HCT116 (cell line): ENCODE measurements at regions not wholly inside any gene's neighbourhood (a gene's known extent, or its start where the extent isn't known, plus 50 kb on each side); places are given as distances from the start of the nearest gene placed in this dataset.

ENCODE experiments used
- ATAC-seq: fragments of 200-7000 bp; cut with Tn5 transposase; 2 replicates; pipeline ENCODE4 v1.9.1; 2020; ENCODE audit warnings: mild to moderate bottlenecking, moderate library complexity
- BruUV-seq: library from RNA; stranded (reverse); fragments of 400-500 nt; replicated peaks from 2 replicates; lab custom pipeline; 2021; lab: Mats Ljungman, UMichigan
- CTCF ChIA-PET: fragments of 300-600 bp; sonication (Branson Sonifier 250); formaldehyde crosslinking; loops from one replicate; lab custom pipeline; 2021; ENCODE audit warnings: antibody characterized with exemption; lab: Charles Lee
- POLR2A ChIA-PET: fragments of 300-600, 350-600 bp; sonication (Branson Sonifier 250); formaldehyde crosslinking; loops from one replicate; lab custom pipeline; 2021; ENCODE audit warnings: antibody characterized with exemption; lab: Charles Lee
- RAD21 ChIA-PET, 2 experiments: fragments of 300-600 bp; sonication (Branson Sonifier 250); formaldehyde crosslinking; loops; one replicate each; lab custom pipeline; 2023; ENCODE audit warnings: low total read pairs in 2 of 2; ENCODE audit not compliant: uncharacterized antibody in 2 of 2, unreplicated experiment in 2 of 2, low non-redundant PET in 1 of 2; lab: Charles Lee
- DNase-seq: peaks from one replicate; pipeline ENCODE4 v3.0.0-alpha.2; 2010; ENCODE audit warnings: low read depth, low spot score
- H2AFZ ChIP-seq: fragments of 200-600 bp; shearing (Covaris generic), sonication (generic); 2 replicates; pipeline ENCODE4 v1.6.1; 2017; ENCODE audit warnings: low read depth, mixed run types, mixed read lengths, antibody characterized with exemption, low read length; ENCODE audit not compliant: poor library complexity, severe bottlenecking
- H3K27ac ChIP-seq: 2 replicates; pipeline ENCODE4 v1.5.1; 2012; ENCODE audit warnings: low read depth, low read length
- H3K27me3 ChIP-seq: fragments of 200-600 bp; sonication (generic); 2 replicates; pipeline ENCODE4 v1.6.1; 2016; ENCODE audit warnings: mixed run types, low read length, mixed read lengths; ENCODE audit not compliant: insufficient read depth
- H3K36me3 ChIP-seq, 2 experiments: fragments of 200-500 bp in 1 of 2; fragments of 200-600 bp in 1 of 2; sonication (Bioruptor generic) in 1 of 2; sonication (generic) in 1 of 2; 2 replicates each; pipeline versions ENCODE4 v1.5.1 to v1.6.1; 2014 to 2016; ENCODE audit warnings: low read length in 2 of 2, inconsistent platforms in 1 of 2, mixed read lengths in 1 of 2, mixed run types in 1 of 2; ENCODE audit not compliant: insufficient read depth in 2 of 2, control insufficient read depth in 1 of 2
- H3K4me1 ChIP-seq, 2 experiments: fragments of 200-600 bp in 1 of 2; sonication (generic) in 1 of 2; 2 replicates each; pipeline versions ENCODE4 v1.5.1 to v1.6.1; 2012 to 2017; ENCODE audit warnings: low read length in 2 of 2, inconsistent platforms in 1 of 2, mild to moderate bottlenecking in 1 of 2, mixed read lengths in 1 of 2, mixed run types in 1 of 2, moderate library complexity in 1 of 2; ENCODE audit not compliant: insufficient read depth in 2 of 2, control insufficient read depth in 1 of 2
- H3K4me2 ChIP-seq: fragments of 200-600 bp; sonication (generic); 2 replicates; pipeline ENCODE4 v1.6.1; 2017; ENCODE audit warnings: mixed run types, low read length, mixed read lengths
- H3K4me3 ChIP-seq, 2 experiments: fragments of 200-600 bp in 1 of 2; sonication (generic) in 1 of 2; replicated peaks in 1 of 2; 2 replicates each; pipeline ENCODE4 v1.5.1; 2011 to 2016; ENCODE audit warnings: low read length in 2 of 2, control low read depth in 1 of 2, low read depth in 1 of 2, mild to moderate bottlenecking in 1 of 2, mixed read lengths in 1 of 2, mixed run types in 1 of 2
- H3K79me2 ChIP-seq: fragments of 200-600 bp; sonication (generic); 2 replicates; pipeline ENCODE4 v1.6.1; 2017; ENCODE audit warnings: mild to moderate bottlenecking, mixed run types, low read length, moderate library complexity, mixed read lengths; ENCODE audit not compliant: insufficient read depth
- H3K9ac ChIP-seq: fragments of 200-600 bp; sonication (generic); 2 replicates; pipeline ENCODE4 v1.6.1; 2016; ENCODE audit warnings: low read length, mixed read lengths
- H3K9me2 ChIP-seq: fragments of 200-600 bp; sonication (generic), shearing (Covaris generic); 2 replicates; pipeline ENCODE4 v1.6.1; 2017; ENCODE audit warnings: mixed run types, mild to moderate bottlenecking, moderate library complexity; ENCODE audit not compliant: insufficient read depth
- H3K9me3 ChIP-seq, 2 experiments: fragments of 200-500 bp in 1 of 2; fragments of 200-600 bp in 1 of 2; sonication (Bioruptor generic) in 1 of 2; sonication (generic) in 1 of 2; 2 replicates each; pipeline ENCODE4 v1.6.1; 2014 to 2017; ENCODE audit warnings: low read length in 2 of 2, mixed read lengths in 2 of 2, inconsistent platforms in 1 of 2, low read depth in 1 of 2, mild to moderate bottlenecking in 1 of 2, mixed run types in 1 of 2, moderate library complexity in 1 of 2; ENCODE audit not compliant: control insufficient read depth in 1 of 2, insufficient read depth in 1 of 2
- H4K20me1 ChIP-seq: fragments of 200-600 bp; sonication (generic), shearing (Covaris generic); 2 replicates; pipeline ENCODE4 v1.6.1; 2017; ENCODE audit warnings: mixed run types, mild to moderate bottlenecking, moderate library complexity; ENCODE audit not compliant: insufficient read depth
- ATF3 ChIP-seq: IDR thresholded peaks from 2 replicates; pipeline ENCODE4 v1.6.1; 2012
- CBX3 ChIP-seq: IDR thresholded peaks from 2 replicates; pipeline ENCODE4 v1.6.1; 2012; ENCODE audit warnings: low read depth
- CEBPB ChIP-seq: IDR thresholded peaks from 2 replicates; pipeline ENCODE4 v1.6.1; 2012; ENCODE audit warnings: low read depth
- CTCF ChIP-seq, 3 experiments: fragments of 200-600 bp in 1 of 3; sonication (generic) in 1 of 3; IDR thresholded peaks in 2 of 3; conservative IDR thresholded peaks in 1 of 3; 2 replicates each; pipeline ENCODE4 v1.5.1; 2012 to 2017; ENCODE audit warnings: low read depth in 2 of 3, low read length in 2 of 3, antibody characterized with exemption in 1 of 3, borderline replicate concordance in 1 of 3, control low read depth in 1 of 3, mild to moderate bottlenecking in 1 of 3, mixed read lengths in 1 of 3, mixed run types in 1 of 3, moderate library complexity in 1 of 3; ENCODE audit not compliant: insufficient read depth in 1 of 3
- EGR1 ChIP-seq: IDR thresholded peaks from 2 replicates; pipeline ENCODE4 v1.6.1; 2012; ENCODE audit warnings: low read depth
- ELF1 ChIP-seq: IDR thresholded peaks from 2 replicates; pipeline ENCODE4 v1.6.1; 2012; ENCODE audit warnings: low read depth, borderline replicate concordance
- EZH2 ChIP-seq: fragments of 200-600 bp; sonication (generic); IDR thresholded peaks from 2 replicates; pipeline ENCODE4 v1.6.1; 2017; ENCODE audit warnings: antibody characterized with exemption, mixed run types
- EZH2phosphoT487 ChIP-seq: fragments of 200-600 bp; IDR thresholded peaks from 2 replicates; pipeline ENCODE4 v1.6.1; 2018; ENCODE audit warnings: antibody characterized with exemption, borderline replicate concordance
- FOSL1 ChIP-seq: IDR thresholded peaks from 2 replicates; pipeline ENCODE4 v1.6.1; 2012; ENCODE audit warnings: low read depth
- JUND ChIP-seq: IDR thresholded peaks from 2 replicates; pipeline ENCODE4 v1.6.1; 2012
- POLR2AphosphoS5 ChIP-seq: IDR thresholded peaks from 2 replicates; pipeline ENCODE4 v1.6.1; 2011; ENCODE audit warnings: mild to moderate bottlenecking, low read depth, low read length, moderate library complexity
- RAD21 ChIP-seq: IDR thresholded peaks from 2 replicates; pipeline ENCODE4 v1.6.1; 2012; ENCODE audit warnings: low read depth, mild to moderate bottlenecking
- SIN3A ChIP-seq: IDR thresholded peaks from 2 replicates; pipeline ENCODE4 v1.6.1; 2012; ENCODE audit warnings: low read depth
- SP1 ChIP-seq: IDR thresholded peaks from 2 replicates; pipeline ENCODE4 v1.6.1; 2012; ENCODE audit warnings: low read depth
- SRF ChIP-seq: IDR thresholded peaks from 2 replicates; pipeline ENCODE4 v1.6.1; 2012; ENCODE audit warnings: low read depth
- TCF7L2 ChIP-seq: IDR thresholded peaks from 2 replicates; pipeline ENCODE4 v1.7.0; 2011; ENCODE audit warnings: borderline replicate concordance, inconsistent platforms; ENCODE audit not compliant: insufficient read depth, insufficient read length; ENCODE audit errors: extremely low read depth
- YY1 ChIP-seq: IDR thresholded peaks from 2 replicates; pipeline ENCODE4 v1.6.1; 2011; ENCODE audit warnings: low read length, low read depth, moderate library complexity, mild to moderate bottlenecking; ENCODE audit not compliant: insufficient replicate concordance; ENCODE audit errors: extremely low read depth
- ZFX ChIP-seq: fragments of 450-650 bp; IDR thresholded peaks from 2 replicates; pipeline ENCODE4 v1.6.1; 2017
- ZNF274 ChIP-seq: fragments of 200-500 bp; sonication (Bioruptor generic); IDR thresholded peaks from 2 replicates; pipeline ENCODE4 v1.6.1; 2014; ENCODE audit warnings: mild to moderate bottlenecking, low read depth, low read length, inconsistent platforms
- intact Hi-C: fragments of 100-400 bp; cut with micrococcal nuclease; formaldehyde crosslinking; loops from 2 replicates; pipeline ENCODE4 v1.10.0; 2022

- BruUV-seq: no TSS peak
- Histone ChIP-seq H3K4me2 (no peak overlapping the region), H3K4me1 (no peaks in the 10 kb centered on the region), H2AFZ (no peak overlapping the region), H3K27me3 (no peaks in the 10 kb centered on the region), H3K36me3 (no peaks in the 10 kb centered on the region), H3K9me3 (peaks cover 13 to 28% of the 10 kb centered on the region in 2 experiments; a peak in 2 of 4 replicates), H3K79me2 (no peaks in the 10 kb centered on the region), H4K20me1 (no peaks in the 10 kb centered on the region), H3K9me2 (no peaks in the 10 kb centered on the region), H3K9ac (no peak overlapping the region), H3K4me3 (no peak overlapping the region), H3K27ac (no peak overlapping the region)
- DNase-seq (no peak), ATAC-seq (no peak)
- CTCF ChIA-PET: no interaction called here
- RAD21 ChIA-PET: no interaction called here
- intact Hi-C loops: no loop called here
- POLR2A ChIA-PET: no interaction called here
- TF ChIP-seq EGR1 (no peak), ATF3 (no peak), FOSL1 (no peak), CBX3 (no peak), EZH2phosphoT487 (no peak), EZH2 (no peak)
These were observed 1178.0 kb downstream of the OLFM4 start for GRCh38 chr13:54206626-54207025.

- POLR2A ChIA-PET: no interaction called here
- Histone ChIP-seq H3K4me1 (no peaks in the 10 kb centered on the region), H3K79me2 (no peaks in the 10 kb centered on the region), H3K4me2 (no peak overlapping the region), H3K27ac (no peak overlapping the region), H2AFZ (no peak overlapping the region), H3K36me3 (no peaks in the 10 kb centered on the region), H3K9me3 (peaks cover 14 to 22% of the 10 kb centered on the region in 2 experiments; a peak in 2 of 4 replicates), H3K9ac (no peak overlapping the region), H4K20me1 (no peaks in the 10 kb centered on the region), H3K4me3 (no peak overlapping the region), H3K27me3 (no peaks in the 10 kb centered on the region), H3K9me2 (no peaks in the 10 kb centered on the region)
- RAD21 ChIA-PET: no interaction called here
- DNase-seq (no peak), ATAC-seq (no peak)
- CTCF ChIA-PET: no interaction called here
- intact Hi-C loops: no loop called here
- no TSS peak for BruUV-seq
- TF ChIP-seq CBX3 (no peak), RAD21 (no peak), SIN3A (no peak), ELF1 (no peak), SRF (no peak), YY1 (no peak), JUND (no peak), FOSL1 (no peak), CTCF (IDR thresholded peaks at IDR 0.05 in 2 of 3, conservative IDR thresholded peaks at IDR 0.05 in 1 of 3; ENCODE audit: borderline replicate concordance in 1 of 3, insufficient read depth in 1 of 3, low read depth in 2 of 3, low read length in 2 of 3) (no peak), POLR2AphosphoS5 (no peak), CEBPB (no peak), ZFX (no peak), TCF7L2 (no peak), ZNF274 (no peak), SP1 (no peak)
These were observed 1181.9 kb downstream of the OLFM4 start for GRCh38 chr13:54210397-54211049.
